T-cell (primary cell): ENCODE measurements at regions not wholly inside any gene's neighbourhood (a gene's known extent, or its start where the extent isn't known, plus 50 kb on each side); places are given as distances from the start of the nearest gene placed in this dataset.

ENCODE experiments used
- ATAC-seq, 4 experiments: fragments of 200-7000 bp in 3 of 4; fragments of 150-1000 bp in 1 of 4; cut with Tn5 transposase; replicated peaks in 1 of 4; 1 replicate in 3 of 4; 2 replicates in 1 of 4; pipeline ENCODE4 v1.10.0; 2021; ENCODE audit warnings: moderate library complexity in 3 of 4, mild to moderate bottlenecking in 2 of 4, moderate number of reproducible peaks in 1 of 4
- CTCF ChIA-PET, 2 donors: fragments of 300-600 bp; sonication (Branson Sonifier 250); formaldehyde crosslinking; loops; one replicate each; lab custom pipeline; 2022; ENCODE audit warnings: antibody characterized with exemption in 2 of 2; lab: Charles Lee
- POLR2A ChIA-PET, 2 donors: fragments of 300-600 bp; sonication (Branson Sonifier 250); formaldehyde crosslinking; loops; one replicate each; lab custom pipeline; 2022; ENCODE audit warnings: antibody characterized with exemption in 2 of 2; lab: Charles Lee
- DNase-seq, 35 experiments: peaks; one replicate each; pipeline versions ENCODE4 v3.0.0 to v3.0.0-alpha.2; 2013 to 2023
- H3K27ac ChIP-seq: one replicate; pipeline ENCODE4 v1.5.1; 2013; ENCODE audit warnings: low read length
- H3K27me3 ChIP-seq, 2 experiments: replicated peaks in 1 of 2; 1 replicate in 1 of 2; 2 replicates in 1 of 2; pipeline versions ENCODE4 v1.6.1 to v1.7.0; 2013; ENCODE audit warnings: low read length in 1 of 2, mixed read lengths in 1 of 2; ENCODE audit not compliant: control insufficient read depth in 2 of 2, insufficient read depth in 2 of 2; ENCODE audit errors: extremely low read depth in 1 of 2
- H3K36me3 ChIP-seq, 2 donors: 1 replicate in 1 of 2; 2 replicates in 1 of 2; pipeline versions ENCODE4 v1.6.1 to v1.7.0; 2013; ENCODE audit warnings: low read length in 1 of 2; ENCODE audit not compliant: control insufficient read depth in 2 of 2, insufficient read depth in 1 of 2; ENCODE audit errors: extremely low read depth in 1 of 2
- H3K4me1 ChIP-seq, 2 experiments: 1 replicate in 1 of 2; 2 replicates in 1 of 2; pipeline versions ENCODE4 v1.6.1 to v1.7.0; 2013; ENCODE audit warnings: low read length in 2 of 2, mixed read lengths in 1 of 2; ENCODE audit not compliant: insufficient read depth in 2 of 2, control insufficient read depth in 1 of 2; ENCODE audit errors: extremely low read depth in 1 of 2
- H3K4me3 ChIP-seq, 2 donors: 1 replicate in 1 of 2; 2 replicates in 1 of 2; pipeline versions ENCODE4 v1.5.1 to v1.7.0; 2013; ENCODE audit warnings: mild to moderate bottlenecking in 2 of 2, low read length in 1 of 2, moderate library complexity in 1 of 2; ENCODE audit not compliant: control insufficient read depth in 1 of 2; ENCODE audit errors: extremely low read depth in 1 of 2
- H3K9me3 ChIP-seq: 2 replicates; pipeline ENCODE4 v1.7.0; 2013
- H3K27ac Mint-ChIP-seq, 2 donors: one replicate each; pipeline ENCODE4 v1.8.0; 2020 to 2021; ENCODE audit warnings: mild to moderate bottlenecking in 2 of 2, mixed read lengths in 2 of 2
- H3K27me3 Mint-ChIP-seq, 2 donors: one replicate each; pipeline ENCODE4 v1.8.0; 2021 to 2022; ENCODE audit warnings: mixed read lengths in 2 of 2
- H3K36me3 Mint-ChIP-seq: one replicate; pipeline ENCODE4 v1.8.0; 2021; ENCODE audit warnings: mixed read lengths
- H3K4me1 Mint-ChIP-seq, 3 donors: one replicate each; pipeline ENCODE4 v1.8.0; 2020 to 2022; ENCODE audit warnings: mixed read lengths in 3 of 3, mild to moderate bottlenecking in 1 of 3
- H3K4me3 Mint-ChIP-seq, 3 donors: one replicate each; pipeline ENCODE4 v1.8.0; 2020 to 2022; ENCODE audit warnings: mild to moderate bottlenecking in 3 of 3, mixed read lengths in 3 of 3, moderate library complexity in 3 of 3
- H3K9me3 Mint-ChIP-seq, 3 donors: one replicate each; pipeline ENCODE4 v1.8.0; 2020 to 2022; ENCODE audit warnings: mixed read lengths in 3 of 3
- WGBS: methylation state at CpG from one replicate; pipeline ENCODE4 v1.1.5; 2013; ENCODE audit warnings: missing lambda C conversion rate; ENCODE audit not compliant: insufficient coverage; 5-methylcytosine and 5-hydroxymethylcytosine counted together

DNA sequence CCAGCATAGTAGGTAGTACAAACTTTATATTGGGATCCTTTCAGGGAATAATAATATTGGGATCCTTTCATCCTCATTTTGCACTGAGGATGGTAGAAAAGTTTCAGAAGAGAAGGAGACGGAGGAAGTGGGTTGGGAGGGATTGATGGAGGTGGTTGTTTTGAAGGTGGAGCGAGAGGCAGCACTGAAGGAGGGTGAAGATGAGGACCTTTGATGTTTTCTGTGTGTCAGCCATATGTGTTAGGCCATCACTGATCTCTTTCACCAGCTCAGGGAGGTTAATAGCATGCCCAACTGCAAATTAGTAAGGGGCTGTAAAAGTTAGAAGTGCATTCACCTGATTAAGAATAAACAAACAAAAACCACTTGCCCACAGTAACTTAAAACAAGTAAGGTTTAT, 275.5 kb upstream of the B3GAT1 start:
- H3K4me3 Mint-ChIP-seq = no peak overlapping the region
- H3K27me3 ChIP-seq = peaks cover 4 to 22% of the 10 kb centered on the region in 2 experiments
- no peak for DNase-seq
- H3K4me1 ChIP-seq = no peaks in the 10 kb centered on the region
- H3K36me3 Mint-ChIP-seq = no peaks in the 10 kb centered on the region
- H3K4me3 ChIP-seq = no peak overlapping the region
- H3K9me3 Mint-ChIP-seq = no peaks in the 10 kb centered on the region
- no peak for ATAC-seq
- no peak overlapping the region for H3K27ac ChIP-seq
- WGBS = 56% methylated on average over 2 of the region's 2 CpGs
- H3K27me3 Mint-ChIP-seq = peaks cover 26 to 43% of the 10 kb centered on the region in 2 donors
- H3K4me1 Mint-ChIP-seq = no peaks in the 10 kb centered on the region
- no peaks in the 10 kb centered on the region for H3K9me3 ChIP-seq
- no peak overlapping the region for H3K27ac Mint-ChIP-seq
- POLR2A ChIA-PET = no interaction called here
- CTCF ChIA-PET = no interaction called here
- no peaks in the 10 kb centered on the region for H3K36me3 ChIP-seq

DNA sequence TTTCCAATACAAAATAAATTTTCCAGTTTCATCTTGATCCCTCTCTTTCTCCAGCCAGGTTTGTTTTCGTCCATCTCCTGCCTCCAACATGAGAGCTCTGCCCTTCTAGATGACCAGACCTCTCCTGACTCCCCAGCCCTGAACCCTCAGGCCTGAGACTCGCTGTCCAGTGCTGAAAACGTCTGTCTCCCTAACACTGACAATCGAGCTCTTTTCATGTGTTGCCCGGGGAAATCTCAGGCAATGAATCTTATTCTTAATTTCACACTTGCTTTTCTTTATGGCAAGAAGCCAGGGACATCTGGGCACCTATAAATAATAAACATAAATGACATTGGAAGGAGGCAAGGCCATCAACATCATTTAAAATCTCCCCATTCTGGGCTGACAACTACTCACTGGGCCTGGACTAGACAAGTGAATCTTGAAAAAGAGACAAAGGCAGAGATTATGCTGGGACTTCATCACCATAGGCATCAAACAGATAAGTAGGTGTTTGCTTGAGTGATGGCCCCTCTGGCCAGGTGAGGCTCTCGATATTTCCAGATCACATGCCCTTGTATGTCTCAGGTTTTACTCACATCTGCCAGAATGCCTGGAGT, 274.5 kb upstream of the B3GAT1 start:
- ChIA-PET CTCF (no interaction called here), POLR2A (interaction anchor here in 1 of 2 donors (0.6 kb wide), 1 partner anchor 29 kb away, joined by 7 read pairs; no protein-coding TSS in a partner anchor)
- no peaks in the 10 kb centered on the region for H3K4me1 ChIP-seq
- peaks cover 4 to 28% of the 10 kb centered on the region in 2 experiments for H3K27me3 ChIP-seq
- no peaks in the 10 kb centered on the region for H3K9me3 ChIP-seq
- no peak overlapping the region for H3K27ac ChIP-seq
- no peaks in the 10 kb centered on the region for H3K9me3 Mint-ChIP-seq
- H3K36me3 Mint-ChIP-seq = no peaks in the 10 kb centered on the region
- H3K27me3 Mint-ChIP-seq = peaks cover 25 to 40% of the 10 kb centered on the region in 2 donors
- no peak overlapping the region for H3K27ac Mint-ChIP-seq
- H3K4me3 ChIP-seq = no peak overlapping the region
- no peak overlapping the region for H3K4me3 Mint-ChIP-seq
- ATAC-seq (no peak), DNase-seq (no peak)
- 16% methylated on average over 5 of the region's 6 CpGs for WGBS
- H3K4me1 Mint-ChIP-seq = no peaks in the 10 kb centered on the region
- no peaks in the 10 kb centered on the region for H3K36me3 ChIP-seq

DNA sequence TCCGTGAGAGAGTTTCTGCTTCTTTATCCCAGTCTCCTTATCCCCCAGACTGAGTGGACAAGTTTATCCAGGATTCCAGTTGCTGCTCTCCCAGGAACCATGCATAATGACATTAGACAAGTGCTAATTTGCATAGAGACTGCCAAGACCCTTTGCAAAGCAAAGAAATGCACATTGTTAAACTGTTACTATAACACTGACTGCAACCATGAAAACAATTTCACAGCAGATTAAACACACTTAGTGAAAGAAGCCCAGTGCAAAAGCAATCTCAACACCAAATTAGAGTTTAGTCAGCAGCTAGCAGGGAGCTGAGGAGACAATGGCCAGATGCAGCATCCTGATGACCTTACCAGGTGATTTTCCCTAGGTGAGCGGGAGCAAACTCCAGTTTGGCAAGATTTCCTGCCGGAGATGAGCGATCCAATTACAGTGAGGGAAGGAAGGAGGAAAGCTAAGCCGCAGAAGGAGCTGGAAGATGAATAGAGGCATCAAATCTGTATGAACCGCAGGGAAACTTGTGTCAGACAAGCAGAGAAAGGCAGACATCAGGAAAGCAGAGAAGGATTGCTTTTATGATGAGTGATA, 273.8 kb upstream of the B3GAT1 start:
- Mint-ChIP-seq H3K4me3 (no peak overlapping the region), H3K27ac (no peak overlapping the region), H3K27me3 (peaks cover 23 to 34% of the 10 kb centered on the region in 2 donors), H3K4me1 (no peaks in the 10 kb centered on the region), H3K36me3 (no peaks in the 10 kb centered on the region), H3K9me3 (no peaks in the 10 kb centered on the region)
- CTCF ChIA-PET = no interaction called here
- Histone ChIP-seq H3K4me1 (no peaks in the 10 kb centered on the region), H3K9me3 (no peaks in the 10 kb centered on the region), H3K27ac (no peak overlapping the region), H3K27me3 (peaks cover 2 to 29% of the 10 kb centered on the region in 2 experiments), H3K36me3 (no peaks in the 10 kb centered on the region), H3K4me3 (no peak overlapping the region)
- ATAC-seq = no peak
- WGBS = 69% methylated on average over 6 of the region's 6 CpGs
- no peak for DNase-seq
- POLR2A ChIA-PET = no interaction called here

DNA sequence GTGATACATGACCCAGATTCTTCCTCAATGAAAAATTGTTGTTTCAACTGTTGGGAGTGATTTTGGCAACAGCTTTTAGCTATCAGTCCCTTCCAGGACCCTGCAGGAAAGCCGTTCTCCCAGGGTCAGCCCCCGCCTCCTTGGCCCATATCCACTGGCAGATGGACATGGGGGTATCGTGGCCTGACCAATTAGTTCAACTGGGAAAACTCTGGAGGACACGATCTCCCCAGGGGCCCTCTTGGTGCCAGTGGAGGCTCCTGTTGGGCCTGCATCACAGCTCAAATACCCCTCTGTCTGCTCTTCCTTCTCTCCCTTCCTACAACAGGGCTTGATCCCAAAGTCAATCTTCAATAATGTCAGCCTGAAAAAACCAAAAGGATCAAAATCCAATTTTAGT, 272.5 kb upstream of the B3GAT1 start:
- Mint-ChIP-seq H3K4me3 (no peak overlapping the region), H3K36me3 (no peaks in the 10 kb centered on the region), H3K9me3 (no peaks in the 10 kb centered on the region), H3K27ac (no peak overlapping the region), H3K27me3 (peaks cover 23 to 27% of the 10 kb centered on the region in 2 donors), H3K4me1 (no peaks in the 10 kb centered on the region)
- H3K4me1 ChIP-seq = no peaks in the 10 kb centered on the region
- H3K36me3 ChIP-seq = no peaks in the 10 kb centered on the region
- ChIA-PET POLR2A (no interaction called here), CTCF (no interaction called here)
- 74% methylated on average over 3 of the region's 4 CpGs for WGBS
- no peaks in the 10 kb centered on the region for H3K9me3 ChIP-seq
- H3K27ac ChIP-seq = no peak overlapping the region
- H3K4me3 ChIP-seq = no peak overlapping the region
- ATAC-seq (no peak), DNase-seq (no peak)
- H3K27me3 ChIP-seq = peaks cover 0 to 24% of the 10 kb centered on the region in 2 experiments

DNA sequence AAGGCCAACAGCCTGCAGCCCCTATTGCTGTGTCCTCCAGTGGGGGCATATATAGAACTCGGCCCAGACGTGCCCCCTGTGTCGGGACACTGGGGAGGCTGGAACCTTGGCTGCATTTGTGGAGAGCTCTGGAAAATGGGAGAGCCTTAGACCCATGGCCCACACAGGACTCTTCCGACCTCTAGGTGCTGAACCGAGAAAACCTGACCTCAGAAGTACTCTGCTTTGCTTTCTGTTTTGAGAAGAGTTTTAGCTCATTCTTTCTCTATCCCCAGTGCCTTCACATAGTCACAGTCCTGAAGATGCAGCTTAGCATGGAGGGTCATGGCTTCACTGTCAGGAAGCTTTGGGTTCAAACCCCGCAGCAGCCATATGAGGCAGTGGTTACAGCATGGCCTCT, 271.8 kb upstream of the B3GAT1 start:
- POLR2A ChIA-PET = no interaction called here
- peaks cover 0 to 20% of the 10 kb centered on the region in 2 experiments for H3K27me3 ChIP-seq
- H3K27ac Mint-ChIP-seq = no peak overlapping the region

DNA sequence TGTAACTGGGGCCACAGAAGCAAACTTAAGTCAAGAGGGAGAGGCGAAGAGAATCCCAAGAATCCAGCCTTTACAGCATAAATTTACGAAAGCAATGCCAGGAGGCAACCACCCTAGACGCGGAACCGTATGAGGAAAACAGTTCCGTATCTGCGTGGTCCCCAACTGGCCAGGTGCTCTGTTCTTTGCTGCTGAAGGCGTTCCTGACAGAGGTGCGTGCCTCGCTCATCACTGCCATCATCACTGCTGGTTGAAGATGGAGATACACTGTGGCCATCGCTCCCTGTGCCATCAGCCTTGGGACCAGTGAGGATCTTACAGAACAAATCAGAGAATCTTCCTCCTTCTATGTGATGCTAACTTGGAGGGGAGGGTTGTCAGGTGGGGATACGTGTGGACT, 270.5 kb upstream of the B3GAT1 start:
- Mint-ChIP-seq H3K27me3 (peaks cover 19 to 20% of the 10 kb centered on the region in 2 donors), H3K4me3 (no peak overlapping the region), H3K36me3 (no peaks in the 10 kb centered on the region), H3K4me1 (no peaks in the 10 kb centered on the region), H3K9me3 (no peaks in the 10 kb centered on the region), H3K27ac (no peak overlapping the region)
- ATAC-seq (no peak), DNase-seq (no peak)
- Histone ChIP-seq H3K4me1 (no peaks in the 10 kb centered on the region), H3K27me3 (peaks cover 0 to 29% of the 10 kb centered on the region in 2 experiments), H3K9me3 (no peaks in the 10 kb centered on the region), H3K4me3 (no peak overlapping the region), H3K36me3 (no peaks in the 10 kb centered on the region), H3K27ac (no peak overlapping the region)
- POLR2A ChIA-PET = no interaction called here
- WGBS = 91% methylated on average over 9 of the region's 12 CpGs
- CTCF ChIA-PET = no interaction called here

More for the DNA sequence above, 271.8 kb upstream of the B3GAT1 start:
- Mint-ChIP-seq H3K27me3 (peaks cover 20 to 21% of the 10 kb centered on the region in 2 donors), H3K4me1 (no peaks in the 10 kb centered on the region), H3K9me3 (no peaks in the 10 kb centered on the region), H3K4me3 (no peak overlapping the region), H3K36me3 (no peaks in the 10 kb centered on the region)
- Histone ChIP-seq H3K4me3 (no peak overlapping the region), H3K4me1 (no peaks in the 10 kb centered on the region), H3K36me3 (no peaks in the 10 kb centered on the region), H3K9me3 (no peaks in the 10 kb centered on the region), H3K27ac (no peak overlapping the region)
- WGBS = 56% methylated on average over 4 of the region's 6 CpGs
- no peak for ATAC-seq
- CTCF ChIA-PET = no interaction called here
- DNase-seq = no peak
